Esophagus squamous epithelium (tissue), 4 donors: ENCODE measurements at regions not wholly inside any gene's neighbourhood (a gene's known extent, or its start where the extent isn't known, plus 50 kb on each side); places are given as distances from the start of the nearest gene placed in this dataset.

Source experiments
- CTCF ChIP-seq, 6 experiments: fragments of 450-650 bp in 4 of 6; fragments of 200-600 bp in 2 of 6; sonication (generic) in 2 of 6; IDR thresholded peaks; one replicate each; pipeline ENCODE4 v1.5.1; 2016 to 2019; ENCODE audit warnings: antibody characterized with exemption in 6 of 6, mild to moderate bottlenecking in 4 of 6, moderate library complexity in 4 of 6
- POLR2A ChIP-seq, 4 donors: fragments of 450-650 bp; IDR thresholded peaks; one replicate each; pipeline ENCODE4 v1.6.1; 2017; ENCODE audit warnings: antibody characterized with exemption in 4 of 4, mild to moderate bottlenecking in 4 of 4, moderate library complexity in 3 of 4

- TF ChIP-seq CTCF (IDR thresholded peaks at IDR 0.05) (no peak), POLR2A (IDR thresholded peaks at IDR 0.05) (no peak)
Observed at GRCh38 chr2:195352581-195352980, 304.4 kb upstream of the SLC39A10 start.
